T-helper 2 cell treated with Interferon-gamma antibody and Interleukin-4, amounts not matched to agents 5 μg/mL and 100 μg/mL, for 36 hours (primary cell): ENCODE measurements at regions not wholly inside any gene's neighbourhood (a gene's known extent, or its start where the extent isn't known, plus 50 kb on each side); places are given as distances from the start of the nearest gene placed in this dataset.

Experiments used
- DNase-seq: peaks from one replicate; pipeline ENCODE4 v3.0.0; 2021; ENCODE audit warnings: low spot score
- H3K27ac Mint-ChIP-seq: one replicate; pipeline ENCODE4 v1.8.0; 2021; ENCODE audit warnings: mild to moderate bottlenecking, mixed read lengths
- H3K27me3 Mint-ChIP-seq: one replicate; pipeline ENCODE4 v1.8.0; 2021; ENCODE audit warnings: low read depth, mixed read lengths
- H3K36me3 Mint-ChIP-seq: one replicate; pipeline ENCODE4 v1.8.0; 2021; ENCODE audit warnings: low read depth, mixed read lengths
- H3K4me1 Mint-ChIP-seq: one replicate; pipeline ENCODE4 v1.8.0; 2021; ENCODE audit warnings: low read depth, mixed read lengths
- H3K4me3 Mint-ChIP-seq: one replicate; pipeline ENCODE4 v1.8.0; 2022; ENCODE audit warnings: mild to moderate bottlenecking, moderate library complexity, mixed read lengths
- H3K9me3 Mint-ChIP-seq: one replicate; pipeline ENCODE4 v1.8.0; 2021; ENCODE audit warnings: mixed read lengths

GRCh38 chr5:63564789-63565188 is 397.5 kb downstream of the HTR1A start:
- Mint-ChIP-seq H3K4me3 (no peak overlapping the region), H3K27ac (no peak overlapping the region), H3K27me3 (no peaks in the 10 kb centered on the region), H3K4me1 (no peaks in the 10 kb centered on the region), H3K9me3 (peaks cover 31% of the 10 kb centered on the region), H3K36me3 (no peaks in the 10 kb centered on the region)
- no peak for DNase-seq

GRCh38 chr5:63563008-63563917 is 399.0 kb downstream of the HTR1A start:
- DNase-seq: no peak
- H3K4me1 Mint-ChIP-seq: no peaks in the 10 kb centered on the region
- no peak overlapping the region for H3K27ac Mint-ChIP-seq
- H3K27me3 Mint-ChIP-seq: no peaks in the 10 kb centered on the region
- no peaks in the 10 kb centered on the region for H3K36me3 Mint-ChIP-seq
- H3K4me3 Mint-ChIP-seq: no peak overlapping the region
- H3K9me3 Mint-ChIP-seq: peaks cover 29% of the 10 kb centered on the region

DNA sequence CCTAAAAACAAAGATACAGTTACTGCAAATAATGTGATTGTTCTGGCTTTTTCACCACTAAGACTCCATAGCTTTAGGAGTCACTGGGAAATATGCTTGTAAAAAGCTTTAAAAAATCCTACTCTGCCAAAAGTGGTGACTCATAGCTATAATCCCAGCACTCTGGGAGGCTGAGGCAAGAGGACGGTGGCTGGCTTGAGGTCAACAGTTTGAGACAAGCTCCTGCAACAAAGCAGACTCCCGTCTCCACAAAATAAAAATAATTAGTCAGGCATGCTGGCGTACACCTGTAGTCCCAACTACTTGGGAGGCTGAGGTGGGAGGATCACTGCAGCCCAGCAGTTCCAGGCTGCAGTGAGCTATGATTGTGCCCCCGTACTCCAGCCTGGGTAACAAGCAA is 406.4 kb downstream of the HTR1A start:
- Mint-ChIP-seq H3K27me3 (no peaks in the 10 kb centered on the region), H3K4me1 (no peaks in the 10 kb centered on the region), H3K4me3 (no peak overlapping the region), H3K9me3 (peaks cover 8% of the 10 kb centered on the region), H3K27ac (no peak overlapping the region), H3K36me3 (no peaks in the 10 kb centered on the region)
- DNase-seq: no peak

DNA sequence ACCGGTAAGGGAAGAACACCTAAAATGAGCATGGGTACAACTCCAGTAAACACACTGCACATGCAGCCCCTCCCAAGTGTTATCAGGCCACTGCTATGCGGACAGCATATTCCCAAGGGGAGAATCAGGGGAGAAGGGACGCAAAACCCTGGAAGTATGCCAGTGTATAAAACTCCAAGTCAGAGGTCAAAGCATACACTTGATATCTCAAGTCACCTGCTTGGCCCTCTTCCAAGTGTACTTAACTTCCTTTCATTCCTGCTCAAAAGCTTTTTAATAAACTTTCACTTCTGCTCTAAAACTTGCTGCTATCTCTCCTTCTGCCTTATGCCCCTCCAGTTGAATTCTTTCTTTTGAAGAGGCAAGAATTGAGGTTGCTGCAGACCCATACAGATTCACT is 408.1 kb downstream of the HTR1A start:
- DNase-seq: no peak
- Mint-ChIP-seq H3K9me3 (no peaks in the 10 kb centered on the region), H3K4me1 (no peaks in the 10 kb centered on the region), H3K27me3 (no peaks in the 10 kb centered on the region), H3K4me3 (no peak overlapping the region), H3K27ac (no peak overlapping the region), H3K36me3 (no peaks in the 10 kb centered on the region)

DNA sequence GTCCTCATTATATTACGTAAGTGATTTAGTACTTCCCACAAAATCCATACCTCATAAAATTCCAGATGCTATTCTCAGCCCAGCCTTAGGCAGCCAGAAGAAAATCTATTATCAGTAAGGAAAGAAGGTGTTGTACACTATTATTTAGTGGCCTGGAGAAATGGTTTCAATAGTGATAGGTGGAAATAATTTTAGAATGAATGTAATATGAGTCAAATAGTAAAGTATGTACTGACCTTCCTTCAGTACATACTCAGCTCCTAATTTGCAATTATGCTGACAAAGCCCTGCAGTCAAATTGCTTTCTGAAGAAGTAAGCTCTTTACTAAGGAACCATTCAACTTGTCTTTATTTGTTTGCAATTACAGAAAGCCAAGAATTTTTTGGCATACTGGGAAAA is 409.2 kb downstream of the HTR1A start:
- Mint-ChIP-seq H3K4me3 (no peak overlapping the region), H3K27me3 (no peaks in the 10 kb centered on the region), H3K27ac (no peak overlapping the region), H3K9me3 (no peaks in the 10 kb centered on the region), H3K36me3 (no peaks in the 10 kb centered on the region), H3K4me1 (no peaks in the 10 kb centered on the region)
- DNase-seq: no peak

GRCh38 chr5:63535840-63536602 is 426.2 kb downstream of the HTR1A start:
- DNase-seq: no peak
- Mint-ChIP-seq H3K9me3 (peaks cover 20% of the 10 kb centered on the region), H3K27me3 (no peaks in the 10 kb centered on the region), H3K36me3 (no peaks in the 10 kb centered on the region), H3K4me3 (no peak overlapping the region), H3K27ac (no peak overlapping the region), H3K4me1 (no peaks in the 10 kb centered on the region)

DNA sequence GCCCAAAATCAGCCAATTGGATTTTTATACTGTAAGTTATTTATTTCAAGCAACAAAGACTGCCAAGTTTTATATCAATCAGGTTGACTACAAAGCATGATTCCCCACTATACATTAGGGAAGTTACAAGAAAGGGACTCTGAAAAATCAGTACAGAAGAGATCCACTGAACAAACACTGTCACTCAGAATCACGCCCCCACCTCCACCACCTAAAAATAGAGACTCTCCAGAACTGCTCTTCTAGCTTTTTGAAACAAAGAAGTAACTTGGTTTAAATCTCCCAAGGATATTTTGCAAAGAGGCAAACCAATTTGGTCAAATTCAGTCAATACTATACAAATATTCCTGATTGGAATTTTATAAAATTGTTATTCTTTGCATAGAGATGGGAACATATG is 438.0 kb downstream of the HTR1A start:
- Mint-ChIP-seq H3K4me1 (no peaks in the 10 kb centered on the region), H3K27me3 (no peaks in the 10 kb centered on the region), H3K9me3 (peaks cover 33% of the 10 kb centered on the region), H3K36me3 (no peaks in the 10 kb centered on the region), H3K4me3 (no peak overlapping the region), H3K27ac (no peak overlapping the region)
- DNase-seq: no peak

DNA sequence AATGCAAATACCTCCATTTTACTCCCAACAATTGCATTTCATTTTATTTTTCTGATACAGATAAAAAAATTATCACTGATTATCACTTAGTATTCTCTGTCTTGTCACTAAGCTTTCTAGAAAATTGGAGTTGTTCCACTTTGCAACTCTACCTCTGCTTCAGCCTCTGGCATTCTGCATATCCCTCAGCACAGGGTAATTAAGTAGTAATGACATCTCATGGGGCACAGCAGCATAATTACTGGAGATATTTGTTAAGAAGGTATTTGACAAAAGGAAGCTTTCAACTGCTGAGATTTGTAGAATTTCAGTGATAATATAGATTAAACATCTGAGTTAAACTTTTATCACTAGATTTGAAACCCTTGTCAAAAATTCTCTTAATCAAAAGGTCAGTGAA is 446.2 kb downstream of the HTR1A start:
- Mint-ChIP-seq H3K4me3 (no peak overlapping the region), H3K27me3 (no peaks in the 10 kb centered on the region), H3K9me3 (peaks cover 22% of the 10 kb centered on the region), H3K4me1 (no peaks in the 10 kb centered on the region), H3K27ac (no peak overlapping the region), H3K36me3 (no peaks in the 10 kb centered on the region)
- no peak for DNase-seq

- H3K36me3 Mint-ChIP-seq: no peaks in the 10 kb centered on the region
- H3K4me3 Mint-ChIP-seq: no peak overlapping the region
- H3K4me1 Mint-ChIP-seq: no peaks in the 10 kb centered on the region
- DNase-seq: no peak
- H3K27me3 Mint-ChIP-seq: no peaks in the 10 kb centered on the region
- H3K27ac Mint-ChIP-seq: no peak overlapping the region
- peaks cover 23% of the 10 kb centered on the region for H3K9me3 Mint-ChIP-seq
These were observed 462.0 kb downstream of the HTR1A start for GRCh38 chr5:63500242-63500641.

GRCh38 chr5:63495225-63495624 is 467.0 kb downstream of the HTR1A start:
- DNase-seq: no peak
- Mint-ChIP-seq H3K4me1 (no peaks in the 10 kb centered on the region), H3K27ac (no peak overlapping the region), H3K4me3 (no peak overlapping the region), H3K36me3 (no peaks in the 10 kb centered on the region), H3K9me3 (peaks cover 11% of the 10 kb centered on the region), H3K27me3 (no peaks in the 10 kb centered on the region)

- Mint-ChIP-seq H3K36me3 (no peaks in the 10 kb centered on the region), H3K4me3 (no peak overlapping the region), H3K9me3 (peaks cover 22% of the 10 kb centered on the region), H3K27me3 (no peaks in the 10 kb centered on the region), H3K27ac (no peak overlapping the region), H3K4me1 (no peaks in the 10 kb centered on the region)
- DNase-seq: no peak
These were observed 478.9 kb downstream of the HTR1A start for GRCh38 chr5:63483338-63483737.

GRCh38 chr5:63473335-63473967 is 488.8 kb downstream of the HTR1A start:
- H3K9me3 Mint-ChIP-seq: peaks cover 12% of the 10 kb centered on the region
- H3K4me1 Mint-ChIP-seq: no peaks in the 10 kb centered on the region
- H3K27me3 Mint-ChIP-seq: no peaks in the 10 kb centered on the region
- no peak overlapping the region for H3K27ac Mint-ChIP-seq
- no peak for DNase-seq
- no peak overlapping the region for H3K4me3 Mint-ChIP-seq
- no peaks in the 10 kb centered on the region for H3K36me3 Mint-ChIP-seq

DNA sequence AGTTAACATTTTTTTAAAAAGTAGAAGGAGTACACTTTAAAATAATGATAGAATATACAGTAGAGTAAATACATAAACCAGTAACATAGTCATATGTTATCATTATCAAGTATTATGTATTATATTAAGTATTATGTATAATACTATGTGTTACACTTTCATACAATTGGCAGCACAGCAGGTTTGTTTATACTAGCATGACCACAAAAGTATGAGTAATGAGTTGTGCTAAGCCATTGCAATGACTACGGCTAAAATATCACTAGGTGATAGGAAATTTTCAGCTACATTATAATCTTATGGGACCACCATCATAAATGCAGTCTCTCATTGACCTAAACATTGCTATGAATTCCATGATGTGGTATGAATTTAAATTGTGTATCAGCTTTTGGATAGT is 506.0 kb downstream of the HTR1A start:
- no peaks in the 10 kb centered on the region for H3K27me3 Mint-ChIP-seq
- no peaks in the 10 kb centered on the region for H3K4me1 Mint-ChIP-seq
- DNase-seq: no peak
- H3K9me3 Mint-ChIP-seq: peaks cover 8% of the 10 kb centered on the region
- no peak overlapping the region for H3K27ac Mint-ChIP-seq
- no peak overlapping the region for H3K4me3 Mint-ChIP-seq
- no peaks in the 10 kb centered on the region for H3K36me3 Mint-ChIP-seq

- Mint-ChIP-seq H3K27ac (no peak overlapping the region), H3K27me3 (no peaks in the 10 kb centered on the region), H3K9me3 (no peaks in the 10 kb centered on the region), H3K4me3 (no peak overlapping the region), H3K36me3 (no peaks in the 10 kb centered on the region), H3K4me1 (no peaks in the 10 kb centered on the region)
- DNase-seq: no peak
These were observed 511.1 kb downstream of the HTR1A start for GRCh38 chr5:63451188-63451587.
